Chondrocyte (in vitro differentiated cells): ENCODE measurements at regions not wholly inside any gene's neighbourhood (a gene's known extent, or its start where the extent isn't known, plus 50 kb on each side); places are given as distances from the start of the nearest gene placed in this dataset.
A peak's percentile ranks its signal among the peaks of the same experiment; 100 is the strongest.

Source experiments
- DNase-seq: peaks from one replicate; pipeline ENCODE4 v3.0.0; 2021; ENCODE audit warnings: mixed read lengths, low spot score
- H3K27ac Mint-ChIP-seq: one replicate; pipeline ENCODE4 v1.8.0; 2021; ENCODE audit warnings: mild to moderate bottlenecking, moderate library complexity, mixed read lengths; ENCODE audit not compliant: unreplicated experiment
- H3K27me3 Mint-ChIP-seq: 2 replicates; pipeline ENCODE4 v1.8.0; 2021; ENCODE audit warnings: low read depth, mixed read lengths
- H3K36me3 Mint-ChIP-seq: 2 replicates; pipeline ENCODE4 v1.8.0; 2021; ENCODE audit warnings: low read depth, mixed read lengths
- H3K4me1 Mint-ChIP-seq: 2 replicates; pipeline ENCODE4 v1.8.0; 2021; ENCODE audit warnings: low read depth, mild to moderate bottlenecking, mixed read lengths
- H3K4me3 Mint-ChIP-seq: one replicate; pipeline ENCODE4 v1.8.0; 2021; ENCODE audit warnings: mild to moderate bottlenecking, moderate library complexity, mixed read lengths; ENCODE audit not compliant: unreplicated experiment
- H3K9me3 Mint-ChIP-seq: 2 replicates; pipeline ENCODE4 v1.8.0; 2021; ENCODE audit warnings: low read depth, mixed read lengths
- TF ChIP-seq, protein P1 (sequence below): fragments of 200-600 bp; sonication (generic); IDR thresholded peaks from 2 replicates; pipeline ENCODE4 v1.5.0; 2021; ENCODE audit warnings: antibody characterized with exemption, mild to moderate bottlenecking, moderate library complexity

DNA sequence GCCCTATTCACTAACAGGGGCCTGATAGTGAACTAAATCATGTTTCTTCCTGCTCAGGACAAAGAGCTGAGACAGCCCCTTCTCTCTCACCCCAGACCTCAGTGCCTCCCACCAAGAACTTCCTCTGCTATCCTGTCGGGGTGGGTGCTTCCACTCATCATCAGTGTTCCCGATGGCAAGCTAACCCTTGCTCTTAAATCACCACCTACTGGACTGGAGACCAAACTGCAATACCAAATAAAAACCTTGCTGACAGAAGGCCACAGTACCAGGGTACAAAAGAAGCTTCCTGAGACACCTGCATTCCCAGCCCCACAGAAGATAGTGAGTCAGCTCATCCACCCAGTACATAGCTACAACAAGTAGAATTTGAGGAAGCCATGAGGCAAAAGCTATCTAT, 799.5 kb downstream of the LTN1 start:
- Mint-ChIP-seq H3K27ac (no peak overlapping the region), H3K27me3 (no peaks in the 10 kb centered on the region), H3K4me1 (no peaks in the 10 kb centered on the region), H3K4me3 (no peak overlapping the region), H3K9me3 (peaks cover 26% of the 10 kb centered on the region), H3K36me3 (no peaks in the 10 kb centered on the region)
- TF ChIP-seq, protein P1, sequence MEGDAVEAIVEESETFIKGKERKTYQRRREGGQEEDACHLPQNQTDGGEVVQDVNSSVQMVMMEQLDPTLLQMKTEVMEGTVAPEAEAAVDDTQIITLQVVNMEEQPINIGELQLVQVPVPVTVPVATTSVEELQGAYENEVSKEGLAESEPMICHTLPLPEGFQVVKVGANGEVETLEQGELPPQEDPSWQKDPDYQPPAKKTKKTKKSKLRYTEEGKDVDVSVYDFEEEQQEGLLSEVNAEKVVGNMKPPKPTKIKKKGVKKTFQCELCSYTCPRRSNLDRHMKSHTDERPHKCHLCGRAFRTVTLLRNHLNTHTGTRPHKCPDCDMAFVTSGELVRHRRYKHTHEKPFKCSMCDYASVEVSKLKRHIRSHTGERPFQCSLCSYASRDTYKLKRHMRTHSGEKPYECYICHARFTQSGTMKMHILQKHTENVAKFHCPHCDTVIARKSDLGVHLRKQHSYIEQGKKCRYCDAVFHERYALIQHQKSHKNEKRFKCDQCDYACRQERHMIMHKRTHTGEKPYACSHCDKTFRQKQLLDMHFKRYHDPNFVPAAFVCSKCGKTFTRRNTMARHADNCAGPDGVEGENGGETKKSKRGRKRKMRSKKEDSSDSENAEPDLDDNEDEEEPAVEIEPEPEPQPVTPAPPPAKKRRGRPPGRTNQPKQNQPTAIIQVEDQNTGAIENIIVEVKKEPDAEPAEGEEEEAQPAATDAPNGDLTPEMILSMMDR, result peak; percentile 17
- DNase-seq, result no peak

DNA sequence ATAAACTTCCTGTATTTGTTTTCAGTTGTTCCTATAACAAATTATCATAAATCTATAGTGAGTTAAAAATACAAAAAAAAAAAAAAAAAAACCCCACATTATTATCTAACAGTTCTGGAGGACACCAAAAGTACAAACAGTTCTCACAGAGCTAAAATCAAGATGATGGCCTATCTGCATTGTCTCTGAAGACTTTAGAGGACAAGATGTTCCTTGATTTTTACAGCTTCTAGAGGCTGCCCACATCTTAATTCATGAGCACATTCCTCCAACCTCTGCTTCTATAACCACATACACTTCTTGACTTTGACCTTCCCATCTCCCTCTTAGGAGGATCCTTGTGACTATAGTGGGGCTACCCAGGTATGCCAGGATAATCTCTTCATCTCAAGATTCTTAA, 806.1 kb downstream of the LTN1 start:
- peaks cover 18% of the 10 kb centered on the region for H3K9me3 Mint-ChIP-seq
- H3K36me3 Mint-ChIP-seq, result no peaks in the 10 kb centered on the region
- H3K27ac Mint-ChIP-seq, result no peak overlapping the region
- DNase-seq, result no peak
- no peaks in the 10 kb centered on the region for H3K4me1 Mint-ChIP-seq
- TF ChIP-seq, protein P1, result no peak
- H3K4me3 Mint-ChIP-seq, result no peak overlapping the region
- no peaks in the 10 kb centered on the region for H3K27me3 Mint-ChIP-seq

DNA sequence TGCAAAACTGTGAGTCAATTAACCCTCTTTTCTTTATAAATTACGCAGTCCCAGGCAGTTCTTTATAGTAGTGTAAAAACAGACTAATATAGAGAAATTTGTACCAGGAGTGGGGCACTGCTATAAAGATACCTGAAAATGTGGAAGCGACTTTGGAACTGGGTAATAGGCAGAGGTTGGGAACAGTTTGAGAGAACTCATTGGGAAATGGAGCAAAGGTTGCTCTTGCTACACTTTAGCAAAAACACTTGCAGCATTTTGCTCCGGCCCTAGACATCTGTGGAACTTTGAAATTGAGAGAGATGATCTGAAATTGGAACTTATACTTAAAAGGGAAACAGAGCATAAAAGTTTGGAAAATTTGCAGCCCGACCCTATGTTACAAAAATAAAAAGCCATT, 810.9 kb downstream of the LTN1 start:
- no peak overlapping the region for H3K27ac Mint-ChIP-seq
- no peaks in the 10 kb centered on the region for H3K27me3 Mint-ChIP-seq
- peaks cover 11% of the 10 kb centered on the region for H3K9me3 Mint-ChIP-seq

DNA sequence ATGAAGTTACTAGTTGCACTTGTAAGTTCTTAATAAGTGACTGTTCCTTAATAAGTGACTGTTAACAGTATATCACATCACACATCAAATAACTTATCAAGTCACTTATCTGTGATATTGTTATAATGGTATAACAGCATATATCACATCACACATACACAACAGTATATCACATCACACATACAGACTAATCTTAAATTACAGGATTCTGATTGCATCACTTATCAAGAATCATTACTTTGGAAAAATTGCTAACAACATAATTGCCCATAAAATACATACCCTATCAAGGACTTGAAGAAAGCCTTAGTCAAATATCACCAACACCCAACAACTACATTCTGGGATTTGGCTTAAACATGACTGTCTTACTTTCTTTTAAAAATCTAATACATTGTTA, 813.5 kb downstream of the LTN1 start:
- TF ChIP-seq, protein P1, result no peak
- no peaks in the 10 kb centered on the region for H3K36me3 Mint-ChIP-seq
- DNase-seq, result no peak
- peaks cover 2% of the 10 kb centered on the region for H3K27me3 Mint-ChIP-seq
- no peak overlapping the region for H3K27ac Mint-ChIP-seq
- H3K4me3 Mint-ChIP-seq, result no peak overlapping the region
- H3K9me3 Mint-ChIP-seq, result peaks cover 14% of the 10 kb centered on the region
- H3K4me1 Mint-ChIP-seq, result no peaks in the 10 kb centered on the region

More for the DNA sequence above, 810.9 kb downstream of the LTN1 start:
- Mint-ChIP-seq H3K4me3 (no peak overlapping the region), H3K4me1 (no peaks in the 10 kb centered on the region), H3K36me3 (no peaks in the 10 kb centered on the region)
- TF ChIP-seq, protein P1, result no peak
- no peak for DNase-seq

DNA sequence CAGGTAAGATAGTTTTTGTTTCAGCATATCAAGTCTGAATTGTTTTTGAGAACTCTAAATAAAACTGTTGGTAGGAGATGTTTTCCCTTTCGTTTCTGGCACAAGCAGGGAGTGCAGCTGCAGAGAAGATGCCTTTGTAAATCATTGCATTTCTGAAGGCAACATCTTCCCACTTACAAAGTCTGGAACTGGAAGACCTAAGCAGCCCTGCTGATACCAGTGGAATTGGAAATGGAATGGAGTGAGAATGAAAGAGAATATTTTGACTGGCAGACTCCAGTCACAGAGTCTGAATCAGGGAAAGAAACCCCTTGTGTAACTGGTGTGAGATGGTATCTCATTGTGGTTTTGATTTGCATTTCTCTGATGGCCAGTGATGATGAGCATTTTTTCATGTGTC, 815.6 kb downstream of the LTN1 start:
- H3K27ac Mint-ChIP-seq, result no peak overlapping the region
- no peaks in the 10 kb centered on the region for H3K4me1 Mint-ChIP-seq
- H3K36me3 Mint-ChIP-seq, result no peaks in the 10 kb centered on the region
- TF ChIP-seq, protein P1, result no peak
- H3K9me3 Mint-ChIP-seq, result peaks cover 10% of the 10 kb centered on the region
- H3K27me3 Mint-ChIP-seq, result peaks cover 2% of the 10 kb centered on the region
- H3K4me3 Mint-ChIP-seq, result no peak overlapping the region
- no peak for DNase-seq
